IPS-20b (cell line): ENCODE measurements at regions not wholly inside any gene's neighbourhood (a gene's known extent, or its start where the extent isn't known, plus 50 kb on each side); places are given as distances from the start of the nearest gene placed in this dataset.
"Not testable (repeated sequence)": the region's sequence is repeated elsewhere in the genome, so short reads cannot be mapped to it uniquely, and the experiment has no call there.

Experiments
- H3K27ac ChIP-seq: one replicate; pipeline ENCODE4 v1.5.1; 2013; ENCODE audit warnings: low read length
- H3K27me3 ChIP-seq: 2 replicates; pipeline ENCODE4 v1.6.1; 2013; ENCODE audit warnings: mild to moderate bottlenecking, low read length, inconsistent platforms; ENCODE audit not compliant: insufficient read depth
- H3K36me3 ChIP-seq: 2 replicates; pipeline ENCODE4 v1.6.1; 2013; ENCODE audit warnings: low read depth, mild to moderate bottlenecking, inconsistent platforms, low read length, moderate library complexity; ENCODE audit not compliant: insufficient read depth
- H3K4me1 ChIP-seq: 2 replicates; pipeline ENCODE4 v1.6.1; 2013; ENCODE audit warnings: mild to moderate bottlenecking, control low read depth, inconsistent platforms, low read length, moderate library complexity; ENCODE audit not compliant: insufficient read depth
- H3K4me3 ChIP-seq: 2 replicates; pipeline ENCODE4 v1.5.1; 2013; ENCODE audit warnings: mild to moderate bottlenecking, low read length, inconsistent platforms
- H3K9ac ChIP-seq: 2 replicates; pipeline ENCODE4 v1.6.1; 2013; ENCODE audit warnings: low read depth, mild to moderate bottlenecking, inconsistent platforms, low read length, moderate library complexity
- H3K9me3 ChIP-seq: 2 replicates; pipeline ENCODE4 v1.6.1; 2013; ENCODE audit warnings: mild to moderate bottlenecking, low read depth, low read length, inconsistent platforms; ENCODE audit not compliant: insufficient read depth

DNA sequence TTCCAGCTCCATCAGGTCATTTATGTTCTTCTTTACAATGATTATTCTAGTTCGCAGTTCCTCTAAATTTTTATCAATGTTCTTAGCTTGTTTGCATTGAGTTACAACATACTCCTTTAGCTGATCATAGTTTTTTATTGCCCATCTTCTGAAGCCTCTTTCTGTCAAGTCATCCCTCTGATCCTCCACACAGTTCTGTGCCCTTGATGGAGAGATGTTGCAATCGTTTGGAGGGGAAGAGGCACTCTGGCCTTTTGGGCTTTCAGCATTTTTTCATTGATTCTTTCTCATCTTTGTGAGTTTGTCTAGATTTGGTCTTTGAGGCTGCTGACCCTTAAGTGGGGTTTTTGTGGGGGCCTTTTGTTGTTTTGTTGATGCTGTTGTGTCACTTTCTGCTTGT is 234.6 kb upstream of the CBLB start:
- H3K9me3 ChIP-seq, result no peaks in the 10 kb centered on the region
- no peak overlapping the region for H3K4me3 ChIP-seq
- H3K9ac ChIP-seq, result no peak overlapping the region
- H3K27me3 ChIP-seq, result no peaks in the 10 kb centered on the region
- no peaks in the 10 kb centered on the region for H3K4me1 ChIP-seq
- H3K36me3 ChIP-seq, result no peaks in the 10 kb centered on the region
- no peak overlapping the region for H3K27ac ChIP-seq

DNA sequence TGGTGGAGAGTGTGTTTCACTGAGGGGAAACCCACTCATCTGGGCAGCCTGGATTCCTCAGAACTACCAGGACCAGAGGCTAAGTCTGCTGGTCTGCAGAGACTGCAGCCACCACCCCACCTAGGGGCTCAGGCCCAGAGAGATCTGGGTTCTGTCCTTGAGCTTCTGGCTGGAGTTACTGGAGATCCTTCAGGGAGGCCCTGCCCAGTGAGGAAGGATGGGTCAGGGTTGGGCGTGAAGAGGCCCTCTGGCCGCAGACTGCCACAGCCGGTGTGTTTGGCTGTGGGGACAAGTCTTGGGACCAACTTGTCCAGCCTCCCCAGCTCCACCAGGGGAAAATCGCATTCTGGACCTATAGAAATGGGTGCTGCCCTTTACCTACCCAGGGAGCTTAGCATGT is 235.3 kb upstream of the CBLB start:
- H3K4me1 ChIP-seq, result no peaks in the 10 kb centered on the region
- no peaks in the 10 kb centered on the region for H3K36me3 ChIP-seq
- H3K27ac ChIP-seq, result no peak overlapping the region
- no peaks in the 10 kb centered on the region for H3K9me3 ChIP-seq
- H3K9ac ChIP-seq, result no peak overlapping the region
- H3K4me3 ChIP-seq, result no peak overlapping the region
- no peaks in the 10 kb centered on the region for H3K27me3 ChIP-seq

DNA sequence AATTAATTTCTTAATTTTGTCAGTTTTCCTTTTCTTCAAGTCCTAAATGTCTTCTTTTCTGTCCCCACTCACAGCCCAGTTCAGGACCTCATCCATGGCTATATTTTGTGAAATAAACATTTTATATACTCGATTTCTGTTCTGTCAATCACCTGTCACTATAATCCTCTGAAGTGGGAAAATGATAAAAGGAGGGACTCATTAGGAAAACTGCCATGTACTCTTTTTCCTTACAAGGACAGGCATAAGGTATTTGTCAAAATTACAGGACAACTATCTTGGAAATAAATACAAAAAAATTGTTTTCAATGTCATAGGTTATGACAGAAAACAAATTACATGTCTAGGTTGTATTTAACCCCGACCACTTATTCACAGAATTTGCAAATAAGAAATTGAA is 240.1 kb upstream of the CBLB start:
- no peaks in the 10 kb centered on the region for H3K36me3 ChIP-seq
- no peaks in the 10 kb centered on the region for H3K4me1 ChIP-seq
- H3K9ac ChIP-seq, result no peak overlapping the region
- no peaks in the 10 kb centered on the region for H3K27me3 ChIP-seq
- H3K9me3 ChIP-seq, result no peaks in the 10 kb centered on the region
- H3K27ac ChIP-seq, result no peak overlapping the region
- H3K4me3 ChIP-seq, result no peak overlapping the region

DNA sequence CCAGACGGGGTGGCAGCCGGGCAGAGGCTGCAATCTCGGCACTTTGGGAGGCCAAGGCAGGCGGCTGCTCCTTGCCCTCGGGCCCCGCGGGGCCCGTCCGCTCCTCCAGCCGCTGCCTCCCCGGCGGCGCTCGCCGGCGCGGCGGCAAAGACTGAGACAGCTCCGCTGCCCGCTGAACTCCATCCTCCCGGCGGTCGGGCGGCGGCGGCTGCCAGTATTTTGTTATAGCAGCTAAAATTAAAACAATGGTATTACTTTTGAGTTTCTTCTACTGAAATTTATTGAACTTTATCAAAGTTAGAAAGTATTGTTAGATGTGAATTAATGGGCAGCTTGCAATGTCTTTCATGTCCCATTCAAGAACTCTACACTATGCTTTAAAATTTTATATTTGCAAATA is 243.7 kb upstream of the CBLB start:
- H3K4me1 ChIP-seq, H3K36me3 ChIP-seq, H3K9me3 ChIP-seq, H3K4me3 ChIP-seq, H3K9ac ChIP-seq, H3K27me3 ChIP-seq, H3K27ac ChIP-seq: not testable (repeated sequence)

DNA sequence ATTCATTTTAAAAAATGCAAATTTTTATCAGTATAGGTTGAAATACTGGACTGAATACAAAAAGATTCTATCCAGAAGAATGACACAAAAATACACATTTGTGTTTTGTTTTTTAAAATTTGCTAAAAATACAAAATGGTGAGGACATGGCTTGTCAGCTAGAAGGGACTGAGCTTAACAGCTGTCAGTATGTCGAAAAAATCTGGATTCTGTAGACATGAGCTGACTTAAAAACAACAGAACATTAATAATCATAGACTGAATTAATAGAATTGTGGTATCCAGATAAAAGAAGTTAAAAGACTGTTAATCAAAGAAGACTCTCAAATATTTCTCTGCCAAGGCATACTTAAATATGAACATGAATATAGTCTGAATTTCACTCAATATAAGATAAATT is 244.9 kb upstream of the CBLB start:
- H3K27ac ChIP-seq, result no peak overlapping the region
- H3K9ac ChIP-seq, result no peak overlapping the region
- no peaks in the 10 kb centered on the region for H3K4me1 ChIP-seq
- no peaks in the 10 kb centered on the region for H3K27me3 ChIP-seq
- no peaks in the 10 kb centered on the region for H3K36me3 ChIP-seq
- no peak overlapping the region for H3K4me3 ChIP-seq
- no peaks in the 10 kb centered on the region for H3K9me3 ChIP-seq

DNA sequence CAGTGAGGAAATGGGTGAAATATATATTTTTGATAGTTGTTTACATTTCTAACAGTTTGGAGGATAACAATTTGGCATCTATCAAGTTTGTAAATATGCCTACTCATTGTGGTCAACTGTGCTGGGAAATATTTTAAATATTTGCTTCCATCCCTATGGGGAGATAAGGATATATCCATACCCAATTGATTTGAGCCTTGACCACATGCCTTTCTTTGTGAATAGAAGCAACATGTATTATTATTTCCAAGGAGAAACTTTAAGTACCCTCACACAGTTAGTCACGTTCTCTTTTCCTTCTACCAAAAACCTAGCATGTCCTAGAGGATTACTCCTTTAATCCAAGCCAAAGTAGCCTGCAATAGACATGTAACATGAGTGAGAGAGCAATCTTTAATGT is 245.4 kb upstream of the CBLB start:
- no peaks in the 10 kb centered on the region for H3K4me1 ChIP-seq
- H3K27ac ChIP-seq, result no peak overlapping the region

DNA sequence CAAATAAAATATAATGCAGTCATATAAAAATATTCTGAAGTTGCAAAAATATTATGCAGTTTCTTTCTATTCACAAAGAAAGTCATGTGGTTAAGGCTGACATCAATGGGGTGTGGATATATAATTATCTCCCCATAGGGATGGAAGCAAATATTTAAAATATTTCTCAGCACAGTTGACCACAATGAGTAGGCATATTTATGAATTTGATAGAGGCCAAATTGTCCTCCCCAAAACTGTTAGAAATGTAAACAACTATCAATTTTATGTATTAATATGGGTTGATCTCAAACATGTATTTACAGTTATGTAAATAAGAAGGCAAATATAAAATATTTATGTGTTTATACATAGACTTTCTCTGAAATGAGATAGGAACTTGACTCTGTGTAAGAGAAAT is 246.0 kb upstream of the CBLB start:
- H3K36me3 ChIP-seq, result no peaks in the 10 kb centered on the region
- no peak overlapping the region for H3K27ac ChIP-seq
- H3K4me3 ChIP-seq, result no peak overlapping the region
- H3K9ac ChIP-seq, result no peak overlapping the region
- H3K27me3 ChIP-seq, result no peaks in the 10 kb centered on the region
- H3K9me3 ChIP-seq, result no peaks in the 10 kb centered on the region
- H3K4me1 ChIP-seq, result no peaks in the 10 kb centered on the region

More for the DNA sequence above, 245.4 kb upstream of the CBLB start:
- Histone ChIP-seq H3K27me3 (no peaks in the 10 kb centered on the region), H3K9me3 (no peaks in the 10 kb centered on the region), H3K4me3 (no peak overlapping the region), H3K9ac (no peak overlapping the region), H3K36me3 (no peaks in the 10 kb centered on the region)

DNA sequence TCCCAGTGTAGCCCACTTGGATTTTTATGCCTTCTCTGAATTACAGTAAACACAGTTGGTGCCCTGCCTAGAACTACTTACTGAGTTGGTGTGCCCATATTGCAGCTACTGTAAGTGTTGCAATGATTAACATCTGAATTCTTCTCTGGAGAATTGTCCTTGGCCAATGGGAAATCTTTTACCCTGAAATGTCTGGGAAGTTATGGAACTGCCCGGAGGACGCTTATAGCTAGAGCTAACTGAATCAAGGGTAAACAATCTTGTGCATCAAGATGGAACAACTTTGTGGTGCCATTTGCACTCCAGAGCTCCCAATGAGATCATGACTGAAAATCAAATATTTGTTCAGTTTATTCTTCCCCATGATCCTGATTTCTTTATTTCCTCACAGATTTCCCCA is 246.7 kb upstream of the CBLB start:
- no peak overlapping the region for H3K4me3 ChIP-seq
- H3K36me3 ChIP-seq, result no peaks in the 10 kb centered on the region
- H3K9ac ChIP-seq, result no peak overlapping the region
- no peaks in the 10 kb centered on the region for H3K4me1 ChIP-seq
- H3K27me3 ChIP-seq, result no peaks in the 10 kb centered on the region
- no peak overlapping the region for H3K27ac ChIP-seq
- no peaks in the 10 kb centered on the region for H3K9me3 ChIP-seq

DNA sequence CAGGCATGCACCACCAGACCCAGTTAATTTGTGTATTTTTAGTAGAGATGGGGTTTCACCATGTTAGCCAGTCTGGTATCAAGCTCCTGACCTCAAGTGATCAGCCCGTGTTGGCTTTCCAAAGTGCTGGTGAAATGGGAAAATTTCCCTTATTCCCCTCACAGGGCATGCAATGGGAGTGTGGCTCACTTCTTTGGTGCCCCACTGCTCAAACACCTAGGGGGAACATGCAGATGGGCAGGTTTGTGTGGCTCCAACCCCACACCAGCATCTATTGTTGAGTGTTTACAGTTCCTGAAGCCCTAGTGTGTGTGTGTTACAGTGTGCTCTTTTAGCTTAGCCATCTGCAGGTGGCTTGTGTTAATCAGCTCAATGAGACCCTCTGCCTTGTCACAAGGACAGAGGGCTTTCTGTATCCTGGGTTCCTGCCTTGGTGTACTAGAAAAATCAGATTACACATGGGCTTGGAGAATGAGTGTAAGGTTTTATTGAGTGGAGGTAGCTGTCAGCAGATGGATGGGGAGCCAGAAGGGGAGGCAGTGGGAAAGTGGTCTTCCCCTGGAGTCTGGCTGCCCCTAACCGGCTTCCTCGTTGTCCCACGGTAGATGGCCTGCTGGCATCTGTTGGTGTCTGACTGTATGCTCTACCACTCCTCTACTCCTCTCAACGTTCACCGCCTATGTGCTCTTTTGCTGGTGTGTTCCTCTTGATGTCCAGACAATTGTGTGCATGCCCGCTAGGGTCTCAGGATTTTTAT is 248.1 kb upstream of the CBLB start:
- Histone ChIP-seq H3K4me3 (no peak overlapping the region), H3K9me3 (no peaks in the 10 kb centered on the region), H3K27ac (no peak overlapping the region), H3K36me3 (no peaks in the 10 kb centered on the region), H3K9ac (no peak overlapping the region), H3K27me3 (no peaks in the 10 kb centered on the region), H3K4me1 (no peaks in the 10 kb centered on the region)

DNA sequence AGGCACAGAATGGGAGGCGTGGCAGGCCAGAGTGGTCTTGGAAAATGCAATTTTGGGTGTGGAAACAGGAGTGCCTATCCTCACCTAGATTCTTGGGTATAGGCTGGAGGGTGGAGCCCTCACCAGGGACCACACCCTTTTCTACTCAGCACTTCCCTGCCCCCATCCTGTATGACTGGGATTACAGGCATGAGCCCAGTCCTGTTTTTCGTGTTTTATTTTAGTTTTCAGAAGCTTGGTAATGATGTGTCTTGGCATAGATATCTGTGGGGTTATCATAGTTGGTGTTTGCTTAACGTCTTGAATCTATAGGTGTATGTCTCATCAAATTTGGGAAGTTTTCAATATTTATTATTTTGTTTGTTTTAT is 248.7 kb upstream of the CBLB start:
- Histone ChIP-seq H3K27ac (no peak overlapping the region), H3K4me3 (no peak overlapping the region), H3K27me3 (no peaks in the 10 kb centered on the region), H3K9ac (no peak overlapping the region), H3K9me3 (no peaks in the 10 kb centered on the region), H3K4me1 (no peaks in the 10 kb centered on the region), H3K36me3 (no peaks in the 10 kb centered on the region)

DNA sequence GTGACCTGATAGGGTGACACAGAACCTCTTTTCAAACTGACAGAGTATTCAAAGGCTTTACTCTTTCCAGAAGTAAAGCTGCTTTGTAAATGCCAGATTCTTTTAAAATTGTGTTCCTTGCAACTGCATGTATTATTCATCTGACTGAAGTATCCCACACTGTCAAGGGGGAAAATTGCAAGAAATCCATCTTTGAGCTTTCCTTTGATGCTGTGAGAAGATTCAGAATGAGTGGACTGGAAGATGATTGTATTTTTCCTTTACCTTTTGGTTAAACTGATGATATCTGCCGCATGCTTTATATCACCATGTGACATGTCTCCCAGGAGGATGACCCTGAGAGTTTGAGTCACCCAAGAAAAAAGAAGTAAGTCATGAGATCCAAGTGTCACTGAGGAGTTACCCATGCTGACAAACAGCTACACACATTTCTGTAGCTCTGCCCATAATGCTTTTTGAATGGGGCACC is 250.8 kb upstream of the CBLB start:
- H3K4me1 ChIP-seq, result no peaks in the 10 kb centered on the region
- no peak overlapping the region for H3K27ac ChIP-seq
- no peak overlapping the region for H3K4me3 ChIP-seq
- no peaks in the 10 kb centered on the region for H3K27me3 ChIP-seq
- no peaks in the 10 kb centered on the region for H3K9me3 ChIP-seq
- no peak overlapping the region for H3K9ac ChIP-seq
- no peaks in the 10 kb centered on the region for H3K36me3 ChIP-seq

DNA sequence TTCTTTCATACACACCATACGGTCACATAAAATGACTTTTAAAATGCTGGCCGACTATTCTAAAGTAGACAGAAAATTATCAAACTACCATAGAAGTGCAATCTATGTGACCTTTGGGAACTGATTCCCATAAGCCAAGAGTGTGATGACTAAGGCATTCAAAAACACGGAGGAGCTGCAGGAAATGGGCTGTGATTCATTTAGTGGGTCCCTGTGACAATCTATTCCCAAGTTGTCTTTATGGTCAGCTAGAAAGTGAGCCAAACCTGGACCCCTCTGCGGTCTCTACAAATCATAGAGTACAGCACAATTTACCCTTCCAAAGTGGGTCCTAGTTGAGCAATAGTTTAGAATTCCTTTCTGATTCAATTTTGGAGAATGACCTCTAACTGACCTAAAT is 251.5 kb upstream of the CBLB start:
- no peaks in the 10 kb centered on the region for H3K4me1 ChIP-seq
- no peak overlapping the region for H3K27ac ChIP-seq
- no peaks in the 10 kb centered on the region for H3K27me3 ChIP-seq
- H3K9me3 ChIP-seq, result no peaks in the 10 kb centered on the region
- H3K4me3 ChIP-seq, result no peak overlapping the region
- no peak overlapping the region for H3K9ac ChIP-seq
- H3K36me3 ChIP-seq, result no peaks in the 10 kb centered on the region
